K562 (cell line): ENCODE measurements at regions not wholly inside any gene's neighbourhood (a gene's known extent, or its start where the extent isn't known, plus 50 kb on each side); places are given as distances from the start of the nearest gene placed in this dataset.

Experiments
- ATAC-seq: fragments of 200-7000 bp; cut with Tn5 transposase; 3 replicates; pipeline ENCODE4 v1.9.1; 2020; ENCODE audit warnings: moderate library complexity
- BruUV-seq: library from RNA; stranded (reverse); fragments of 400-500 nt; replicated peaks from 2 replicates; lab custom pipeline; 2021; lab: Mats Ljungman, UMichigan
- CTCF ChIA-PET: fragments of 300-600 bp; formaldehyde crosslinking; extraction: SDS; loops from one replicate; lab custom pipeline; 2021; ENCODE audit warnings: low intra/inter-chr PET ratio; lab: Yijun Ruan, JAX
- POLR2A ChIA-PET: fragments of 300-600, 350-650 bp; sonication (Branson Sonifier 250); formaldehyde crosslinking; extraction: SDS; loops from one replicate; lab custom pipeline; 2021; ENCODE audit warnings: antibody characterized with exemption, inconsistent platforms; lab: Yijun Ruan, JAX
- DNase-seq, 4 experiments: peaks; one replicate each; pipeline versions ENCODE4 v3.0.0 to v3.0.0-alpha.2; 2011 to 2018; ENCODE audit warnings: low spot score in 3 of 4, mixed read lengths in 3 of 4; ENCODE audit errors: extremely low read depth in 1 of 4
- FAIRE-seq: peaks from 2 replicates; lab custom pipeline; 2011; peaks lifted over from hg19 to GRCh38; lab: Jason Lieb, UNC
- H2AFZ ChIP-seq: 2 replicates; pipeline ENCODE4 v1.6.0; 2011; ENCODE audit warnings: low read depth, low read length, control low read depth, inconsistent platforms
- H3K27ac ChIP-seq: fragments of 200-600 bp; 3 replicates; pipeline ENCODE4 v1.8.0; 2011; ENCODE audit warnings: low read depth, mild to moderate bottlenecking, control low read depth, inconsistent platforms, low read length, moderate library complexity, mixed read lengths; ENCODE audit errors: extremely low read depth
- H3K27me3 ChIP-seq, 2 experiments: fragments of 300-600 bp in 1 of 2; 2 replicates in 1 of 2; 3 replicates in 1 of 2; pipeline versions ENCODE4 v1.6.0 to v1.8.0; 2011; ENCODE audit warnings: inconsistent platforms in 2 of 2, low read length in 2 of 2, mild to moderate bottlenecking in 1 of 2, mixed read lengths in 1 of 2, moderate library complexity in 1 of 2; ENCODE audit not compliant: control insufficient read depth in 2 of 2, insufficient read depth in 2 of 2
- H3K36me3 ChIP-seq: fragments of 300-600 bp; 3 replicates; pipeline ENCODE4 v1.8.0; 2011; ENCODE audit warnings: mild to moderate bottlenecking, low read length, inconsistent platforms; ENCODE audit not compliant: control insufficient read depth, insufficient read depth
- H3K4me1 ChIP-seq, 2 experiments: fragments of 200-600 bp in 1 of 2; replicated peaks in 1 of 2; 2 replicates in 1 of 2; 3 replicates in 1 of 2; pipeline versions ENCODE4 v1.5.1 to v1.8.0; 2011; ENCODE audit warnings: inconsistent platforms in 2 of 2, low read length in 2 of 2, mild to moderate bottlenecking in 1 of 2, mixed read lengths in 1 of 2, moderate library complexity in 1 of 2; ENCODE audit not compliant: control insufficient read depth in 2 of 2, insufficient read depth in 2 of 2
- H3K4me2 ChIP-seq: 2 replicates; pipeline ENCODE4 v1.6.1; 2011; ENCODE audit warnings: low read length, control low read depth, inconsistent platforms, mixed read lengths; ENCODE audit not compliant: insufficient read depth
- H3K4me3 ChIP-seq: fragments of 200-600 bp; sonication (generic), shearing (Covaris generic); 2 replicates; pipeline ENCODE4 v1.5.1; 2016; ENCODE audit warnings: control low read depth, inconsistent platforms
- H3K79me2 ChIP-seq: fragments of 200-600 bp; 3 replicates; pipeline ENCODE4 v1.8.0; 2011; ENCODE audit warnings: low read length, inconsistent platforms; ENCODE audit not compliant: control insufficient read depth, insufficient read depth
- H3K9ac ChIP-seq, 2 experiments: 2 replicates each; pipeline versions ENCODE4 v1.6.0 to v1.6.1; 2011; ENCODE audit warnings: low read depth in 2 of 2, low read length in 2 of 2, control low read depth in 1 of 2, inconsistent platforms in 1 of 2, mild to moderate bottlenecking in 1 of 2, mixed read lengths in 1 of 2; ENCODE audit not compliant: insufficient read depth in 1 of 2
- H3K9me1 ChIP-seq: one replicate; pipeline ENCODE4 v1.6.0; 2011; ENCODE audit warnings: inconsistent platforms, mild to moderate bottlenecking, low read length, moderate library complexity; ENCODE audit not compliant: control insufficient read depth, insufficient read depth
- H3K9me3 ChIP-seq: replicated peaks from 2 replicates; pipeline ENCODE4 v1.5.1; 2011; ENCODE audit warnings: low read depth, low read length, inconsistent platforms; ENCODE audit not compliant: control insufficient read depth, insufficient read depth
- H4K20me1 ChIP-seq: replicated peaks from 2 replicates; pipeline ENCODE4 v1.6.1; 2011; ENCODE audit warnings: low read length, inconsistent platforms, mixed read lengths; ENCODE audit not compliant: control insufficient read depth, insufficient read depth
- ZNF707 ChIP-seq: fragments of 250-450 bp; sonication (Bioruptor Pico); conservative IDR thresholded peaks from 2 replicates; pipeline ENCODE4 v1.8.0; 2022; ENCODE audit warnings: inconsistent platforms, mild to moderate bottlenecking, moderate library complexity
- WGBS: fragments of 100-300 bp; shearing (Covaris generic); methylation state at CpG from one replicate; pipeline ENCODE4 v1.1.6; 2016; ENCODE audit warnings: low coverage, mixed read lengths; ENCODE audit not compliant: insufficient coverage; ENCODE audit errors: missing lambda C conversion rate; 5-methylcytosine and 5-hydroxymethylcytosine counted together
- in situ Hi-C: fragments of 300-500 bp; cut with MboI; formaldehyde crosslinking; loops from 4 replicates; pipeline ENCODE4 v1.15.0; 2018; ENCODE audit warnings: inconsistent platforms, mixed read lengths
- intact Hi-C: fragments of 100-400 bp; cut with micrococcal nuclease; formaldehyde crosslinking; loops from 2 replicates; pipeline ENCODE4 v1.14.2; 2022
- TF ChIP-seq, protein P1 (sequence below): fragments of 250-450 bp; sonication (Bioruptor Pico); IDR thresholded peaks from 2 replicates; pipeline ENCODE4 v1.5.0; 2022; ENCODE audit warnings: mild to moderate bottlenecking
- TF ChIP-seq, protein P2 (sequence below): sonication (generic); formaldehyde crosslinking; IDR thresholded peaks from 2 replicates; pipeline ENCODE4 v1.8.0; 2023; ENCODE audit warnings: mild to moderate bottlenecking, missing genetic modification reagents

- TF ChIP-seq, protein P1, sequence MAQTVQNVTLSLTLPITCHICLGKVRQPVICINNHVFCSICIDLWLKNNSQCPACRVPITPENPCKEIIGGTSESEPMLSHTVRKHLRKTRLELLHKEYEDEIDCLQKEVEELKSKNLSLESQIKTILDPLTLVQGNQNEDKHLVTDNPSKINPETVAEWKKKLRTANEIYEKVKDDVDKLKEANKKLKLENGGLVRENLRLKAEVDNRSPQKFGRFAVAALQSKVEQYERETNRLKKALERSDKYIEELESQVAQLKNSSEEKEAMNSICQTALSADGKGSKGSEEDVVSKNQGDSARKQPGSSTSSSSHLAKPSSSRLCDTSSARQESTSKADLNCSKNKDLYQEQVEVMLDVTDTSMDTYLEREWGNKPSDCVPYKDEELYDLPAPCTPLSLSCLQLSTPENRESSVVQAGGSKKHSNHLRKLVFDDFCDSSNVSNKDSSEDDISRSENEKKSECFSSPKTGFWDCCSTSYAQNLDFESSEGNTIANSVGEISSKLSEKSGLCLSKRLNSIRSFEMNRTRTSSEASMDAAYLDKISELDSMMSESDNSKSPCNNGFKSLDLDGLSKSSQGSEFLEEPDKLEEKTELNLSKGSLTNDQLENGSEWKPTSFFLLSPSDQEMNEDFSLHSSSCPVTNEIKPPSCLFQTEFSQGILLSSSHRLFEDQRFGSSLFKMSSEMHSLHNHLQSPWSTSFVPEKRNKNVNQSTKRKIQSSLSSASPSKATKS (CRISPR knock-in tag) = no peak
- TF ChIP-seq ZNF707 (CRISPR knock-in tag) = no peak
These were observed 80.9 kb upstream of the PKDCC start (continued) for GRCh38 chr2:41966920-41967319.

DNA sequence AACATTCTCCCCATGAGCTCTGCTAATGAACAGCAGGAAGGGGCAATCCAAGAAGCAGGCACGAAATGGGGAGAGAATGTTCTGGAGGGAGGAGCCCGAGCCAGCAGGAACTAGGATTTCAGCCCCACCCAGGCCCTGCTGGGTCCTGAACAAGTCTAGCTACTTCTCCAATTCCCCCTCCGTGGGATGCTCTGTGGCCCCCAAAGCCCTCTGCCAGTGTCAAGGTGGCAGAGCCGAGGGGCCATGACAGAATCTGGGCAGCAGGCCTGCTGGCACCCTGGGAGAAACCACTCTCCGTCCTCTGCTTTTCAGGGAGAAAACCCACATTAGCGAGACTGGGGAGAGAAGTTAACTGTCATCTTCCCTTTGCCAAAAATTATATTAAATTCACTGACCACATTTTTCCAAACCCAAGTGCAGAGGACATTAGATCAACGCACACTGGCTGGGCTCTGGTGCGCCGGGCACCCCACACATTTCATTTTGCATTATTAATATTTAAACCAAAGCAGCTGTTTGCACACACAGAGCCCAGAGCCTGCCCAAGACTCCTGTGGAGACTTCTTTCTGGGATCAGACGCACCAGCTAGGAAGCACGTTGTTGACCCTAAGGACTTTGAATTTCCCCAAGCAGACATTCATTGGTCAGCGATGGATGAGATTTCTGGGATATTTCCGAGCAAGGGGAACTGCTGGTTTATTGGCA is 80.2 kb upstream of the PKDCC start:
- no peak overlapping the region for H3K4me2 ChIP-seq
- H3K36me3 ChIP-seq = no peaks in the 10 kb centered on the region
- H3K27me3 ChIP-seq = peaks cover 5 to 29% of the 10 kb centered on the region in 2 experiments; a peak in 4 of 5 replicates
- no peak overlapping the region for H3K4me3 ChIP-seq
- FAIRE-seq (no peak), DNase-seq (no peak), ATAC-seq (no peak)
- no peaks in the 10 kb centered on the region for H3K9me1 ChIP-seq
- BruUV-seq = no TSS peak
- no peak overlapping the region for H3K27ac ChIP-seq
- H2AFZ ChIP-seq = no peak overlapping the region
- no peaks in the 10 kb centered on the region for H3K79me2 ChIP-seq
- in situ Hi-C loops = no loop called here
- ChIA-PET CTCF (no interaction called here), POLR2A (interaction anchor here (0.6 kb wide), 2 partner anchors 22 to 45 kb away, joined by 3 read pairs; no protein-coding TSS in a partner anchor)
- H3K9ac ChIP-seq = no peak overlapping the region
- peaks cover 3% of the 10 kb centered on the region; the same call in 1 of the 2 replicates for H4K20me1 ChIP-seq
- TF ChIP-seq, protein P2, sequence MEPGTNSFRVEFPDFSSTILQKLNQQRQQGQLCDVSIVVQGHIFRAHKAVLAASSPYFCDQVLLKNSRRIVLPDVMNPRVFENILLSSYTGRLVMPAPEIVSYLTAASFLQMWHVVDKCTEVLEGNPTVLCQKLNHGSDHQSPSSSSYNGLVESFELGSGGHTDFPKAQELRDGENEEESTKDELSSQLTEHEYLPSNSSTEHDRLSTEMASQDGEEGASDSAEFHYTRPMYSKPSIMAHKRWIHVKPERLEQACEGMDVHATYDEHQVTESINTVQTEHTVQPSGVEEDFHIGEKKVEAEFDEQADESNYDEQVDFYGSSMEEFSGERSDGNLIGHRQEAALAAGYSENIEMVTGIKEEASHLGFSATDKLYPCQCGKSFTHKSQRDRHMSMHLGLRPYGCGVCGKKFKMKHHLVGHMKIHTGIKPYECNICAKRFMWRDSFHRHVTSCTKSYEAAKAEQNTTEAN (CRISPR knock-in tag) = no peak
- H3K9me3 ChIP-seq = no peaks in the 10 kb centered on the region
- WGBS = 1% methylated on average over 13 of the region's 13 CpGs
- no peaks in the 10 kb centered on the region; a peak in 1 of 5 replicates for H3K4me1 ChIP-seq
- intact Hi-C loops = no loop called here
